Limb (tissue), 2 donors: ENCODE measurements at regions not wholly inside any gene's neighbourhood (a gene's known extent, or its start where the extent isn't known, plus 50 kb on each side); places are given as distances from the start of the nearest gene placed in this dataset.
"Not testable (repeated sequence)": the region's sequence is repeated elsewhere in the genome, so short reads cannot be mapped to it uniquely, and the experiment has no call there.

ENCODE experiments used
- DNase-seq, 2 donors: peaks; one replicate each; pipeline ENCODE4 v3.0.0-alpha.2; 2016; ENCODE audit errors: extremely low spot score in 2 of 2

DNA sequence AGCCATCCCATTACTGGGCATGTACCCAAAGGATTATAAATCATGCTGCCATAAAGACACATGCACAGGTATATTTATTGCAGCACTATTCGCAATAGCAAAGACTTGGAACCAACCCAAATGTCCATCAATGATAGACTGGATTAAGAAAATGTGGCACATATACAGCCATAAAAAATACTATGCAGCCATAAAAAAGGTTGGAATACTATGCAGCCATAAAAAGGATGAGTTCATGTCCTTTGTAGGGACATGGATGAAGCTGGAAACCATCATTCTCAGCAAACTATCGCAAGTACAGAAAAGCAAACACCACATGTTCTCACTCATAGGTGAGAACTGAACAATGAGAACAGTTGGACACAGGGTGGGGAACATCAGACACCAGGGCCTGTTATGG is 151.5 kb downstream of the PLK2 start:
- DNase-seq: not testable (repeated sequence)

DNA sequence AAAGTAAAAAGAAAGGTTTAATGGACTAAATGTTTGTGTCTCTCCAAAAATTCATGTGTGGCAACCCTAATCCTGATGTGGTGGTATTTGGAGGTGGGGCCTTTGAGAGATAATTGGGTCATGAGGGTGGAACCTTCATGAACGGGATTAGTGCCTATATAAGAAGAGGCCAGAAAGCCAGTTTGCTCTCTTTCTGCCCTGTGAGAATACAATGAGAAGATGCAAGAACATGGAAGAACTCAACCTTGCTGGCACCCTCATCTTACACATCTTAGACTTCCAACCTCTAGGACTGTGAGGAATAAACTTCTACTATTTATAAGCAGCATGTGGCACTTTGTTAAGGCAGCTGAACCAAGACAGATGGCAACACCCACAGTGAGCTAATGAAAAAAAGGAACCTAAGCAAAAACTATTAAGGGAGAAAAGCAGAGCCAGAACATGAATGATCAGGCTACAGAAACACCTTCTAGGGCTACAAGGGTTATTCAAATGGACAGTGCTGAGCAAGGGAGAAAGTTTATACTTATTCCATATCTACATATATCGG is 159.5 kb downstream of the PLK2 start:
- no peak for DNase-seq

DNA sequence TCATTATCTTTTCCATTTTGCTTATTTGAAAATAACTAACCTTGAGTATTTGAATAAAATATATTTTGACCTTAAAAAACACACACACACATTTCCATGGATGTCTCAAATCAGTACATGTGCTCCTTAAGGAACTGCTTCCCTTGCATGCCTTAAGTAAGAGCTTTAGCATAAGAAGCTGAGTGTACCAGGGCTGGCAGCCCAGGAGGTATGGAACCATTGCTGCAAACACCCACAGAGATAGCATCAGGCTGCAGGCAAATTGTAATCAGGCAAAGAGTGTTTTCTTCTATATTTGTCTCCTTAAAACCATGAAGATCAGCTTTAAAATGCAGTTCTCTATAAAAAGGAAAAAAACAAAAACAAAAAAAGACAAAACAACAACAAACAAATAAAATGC is 160.6 kb downstream of the PLK2 start:
- DNase-seq: no peak

DNA sequence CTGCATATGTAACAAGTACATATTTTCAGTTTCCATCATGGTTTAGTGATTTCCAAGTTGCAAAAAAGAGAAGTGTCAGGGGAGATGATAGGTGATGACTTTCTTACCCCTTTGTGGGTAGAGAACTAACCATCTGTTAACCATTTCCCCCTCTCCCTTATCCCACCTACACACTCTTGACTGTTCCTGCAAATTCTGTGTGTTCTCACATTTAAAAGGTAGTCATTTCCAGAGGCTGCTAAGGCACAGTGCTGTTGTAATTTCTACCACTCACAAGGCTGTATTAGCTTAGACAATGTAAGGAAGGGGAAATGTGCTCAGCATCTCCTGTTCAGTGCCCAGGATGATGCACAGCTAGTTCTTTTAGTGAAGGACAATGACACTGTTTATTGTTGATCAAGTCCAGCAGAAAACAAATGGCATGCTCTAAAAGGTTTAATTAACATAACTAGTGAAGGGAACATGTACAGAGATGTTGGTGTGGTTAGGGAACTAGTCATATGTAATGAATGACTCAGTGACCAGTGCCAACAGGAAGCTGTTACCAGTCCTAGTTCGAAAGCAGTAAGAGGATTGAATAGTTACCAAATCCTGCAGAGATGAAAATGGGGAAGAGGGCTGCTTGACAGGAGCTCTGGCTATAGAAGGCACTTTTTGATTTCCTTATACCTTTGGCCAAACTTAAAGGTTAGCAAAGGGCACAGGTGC is 165.1 kb downstream of the PLK2 start:
- DNase-seq: no peak

DNA sequence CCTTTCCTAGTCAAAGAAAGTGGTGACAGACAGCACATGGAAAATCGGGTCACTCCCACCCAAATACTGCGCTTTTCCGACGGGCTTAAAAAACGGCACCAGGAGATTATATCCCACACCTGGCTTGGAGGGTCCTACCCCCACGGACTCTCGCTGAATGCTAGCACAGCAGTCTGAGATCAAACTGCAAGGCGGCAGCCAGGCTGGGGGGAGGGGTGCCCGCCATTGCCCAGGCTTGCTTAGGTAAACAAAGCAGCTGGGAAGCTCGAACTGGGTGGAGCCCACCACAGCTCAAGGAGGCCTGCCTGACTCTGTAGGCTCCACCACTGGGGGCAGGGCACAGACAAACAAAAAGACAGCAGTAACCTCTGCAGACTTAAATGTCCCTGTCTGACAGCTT is 171.6 kb downstream of the PLK2 start:
- DNase-seq: not testable (repeated sequence)

DNA sequence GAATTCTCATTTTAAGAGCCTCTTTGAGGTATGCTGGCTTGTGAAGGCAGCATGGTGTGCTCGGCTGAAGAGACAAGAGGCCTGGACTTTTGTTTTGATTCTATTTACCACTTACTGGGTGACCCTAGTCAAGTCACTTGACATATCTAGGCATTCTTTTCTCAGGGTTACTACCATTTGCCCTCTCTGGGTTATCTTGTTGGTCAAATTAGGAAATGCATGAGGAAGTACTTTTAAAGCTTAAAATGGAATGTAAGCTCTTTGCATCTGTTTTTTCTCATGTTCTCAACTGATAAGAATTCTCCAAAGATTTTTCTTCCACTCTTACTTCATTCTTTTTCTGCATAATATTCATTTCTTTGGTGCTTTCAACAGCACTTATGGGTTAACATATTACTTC is 173.1 kb downstream of the PLK2 start:
- no peak for DNase-seq

DNA sequence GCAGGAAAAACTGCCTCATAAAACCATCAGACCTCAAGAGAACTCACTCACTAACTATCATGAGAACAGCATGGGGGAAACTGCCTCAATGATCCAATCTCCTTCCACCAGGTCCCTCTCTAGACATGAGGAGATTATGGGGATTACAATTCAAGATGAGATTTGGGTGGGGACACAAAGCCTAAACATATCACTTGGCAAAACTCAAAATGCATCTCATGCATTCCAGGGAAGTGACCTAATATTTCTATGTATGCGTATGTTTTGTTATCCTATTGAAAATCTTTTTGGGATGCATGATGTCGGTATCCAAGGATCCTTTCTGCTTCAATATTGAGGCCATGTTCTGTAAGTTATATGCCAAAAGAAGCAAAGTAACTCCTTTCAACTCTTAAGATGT is 174.0 kb downstream of the PLK2 start:
- DNase-seq: no peak

DNA sequence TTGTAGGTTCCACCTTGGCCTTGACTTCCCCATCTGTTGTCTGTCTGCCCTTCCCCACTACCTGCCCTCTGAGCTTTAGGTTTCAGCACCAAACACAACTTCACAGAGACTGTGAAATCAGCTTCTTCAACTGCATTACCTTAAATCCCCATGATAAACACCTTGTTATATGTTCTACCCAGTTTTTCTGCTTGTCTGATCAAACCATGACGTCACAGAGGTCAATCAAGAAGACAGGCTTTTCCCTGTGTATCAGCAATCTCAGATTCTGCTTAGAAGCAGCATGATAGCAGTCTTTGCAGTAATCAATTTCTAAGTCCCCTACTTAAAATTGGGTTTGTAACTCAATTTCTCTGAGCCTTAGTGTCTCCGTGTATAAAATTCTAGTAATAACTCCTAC is 175.0 kb downstream of the PLK2 start:
- no peak for DNase-seq

DNA sequence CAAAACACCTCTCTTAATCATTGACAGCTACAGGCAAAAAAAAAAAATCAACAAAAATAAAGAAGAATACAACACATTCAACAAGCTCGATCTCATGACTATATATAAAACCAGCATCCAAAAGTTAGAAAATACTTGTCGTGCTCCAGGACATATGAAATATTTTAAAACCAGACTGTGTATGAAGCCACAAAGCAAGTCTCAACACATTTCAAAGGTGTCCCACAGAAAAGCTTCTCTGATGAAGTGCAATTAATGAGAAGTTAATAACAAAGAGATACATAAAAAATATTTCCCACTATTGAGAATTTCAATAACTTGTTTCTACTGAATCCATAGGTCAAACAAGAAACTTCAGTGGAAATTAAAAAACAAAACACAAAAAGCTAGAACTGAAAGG is 178.7 kb downstream of the PLK2 start:
- no peak for DNase-seq

DNA sequence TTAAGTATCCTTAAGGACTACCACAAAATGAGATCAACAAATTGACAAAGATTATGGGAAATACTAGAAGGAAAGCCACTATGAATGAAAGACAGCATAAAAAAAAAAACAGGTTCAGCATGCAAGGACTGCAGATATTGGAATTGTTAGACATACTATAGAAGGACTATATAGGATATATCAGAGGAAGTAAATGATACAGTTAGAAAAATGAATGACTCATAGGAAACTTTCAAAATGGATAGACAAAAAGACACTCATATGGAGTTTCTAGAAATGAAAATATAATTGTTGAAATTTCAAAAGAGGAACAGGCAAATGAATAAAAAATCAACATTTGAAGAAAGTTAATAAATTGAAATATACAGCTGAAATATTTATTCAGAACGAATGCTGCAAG is 180.6 kb downstream of the PLK2 start:
- no peak for DNase-seq

DNA sequence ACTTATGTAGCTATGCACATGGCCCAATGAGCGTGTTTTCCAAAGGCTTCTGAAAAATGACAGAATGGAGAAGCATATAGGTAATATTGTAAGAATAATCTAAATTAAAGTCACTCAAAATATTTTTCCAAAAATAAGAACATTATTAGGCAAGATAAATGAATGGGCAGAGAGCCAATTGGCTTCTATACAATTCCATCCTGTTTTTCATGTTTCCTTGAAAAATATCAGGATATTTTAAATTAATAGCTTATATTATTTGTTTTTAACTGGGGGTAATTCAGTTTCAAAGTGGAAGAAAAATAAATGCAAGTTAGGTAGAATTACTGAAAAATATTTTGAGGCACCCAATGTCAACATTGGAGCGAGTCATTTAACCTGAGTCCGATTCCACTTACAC is 183.5 kb downstream of the PLK2 start:
- DNase-seq: no peak

DNA sequence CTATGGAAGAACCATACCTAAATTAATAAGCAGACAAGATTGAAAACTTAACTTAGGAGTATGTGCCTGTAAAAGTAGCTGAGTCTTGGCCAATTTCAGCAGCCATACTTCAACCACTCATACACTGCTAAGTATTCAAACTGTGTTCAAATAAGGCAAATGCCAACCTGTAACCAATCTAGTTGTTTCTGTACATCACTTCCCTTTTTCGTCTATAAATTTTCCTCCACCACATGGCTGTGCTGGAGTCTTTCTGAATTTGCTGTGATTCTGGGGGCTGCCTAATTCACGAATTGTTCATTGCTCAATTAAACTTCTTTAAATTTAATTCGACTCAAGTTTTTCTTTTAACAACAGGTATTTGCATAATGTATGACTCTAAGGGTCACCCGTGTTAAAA is 184.4 kb downstream of the PLK2 start:
- DNase-seq: no peak

DNA sequence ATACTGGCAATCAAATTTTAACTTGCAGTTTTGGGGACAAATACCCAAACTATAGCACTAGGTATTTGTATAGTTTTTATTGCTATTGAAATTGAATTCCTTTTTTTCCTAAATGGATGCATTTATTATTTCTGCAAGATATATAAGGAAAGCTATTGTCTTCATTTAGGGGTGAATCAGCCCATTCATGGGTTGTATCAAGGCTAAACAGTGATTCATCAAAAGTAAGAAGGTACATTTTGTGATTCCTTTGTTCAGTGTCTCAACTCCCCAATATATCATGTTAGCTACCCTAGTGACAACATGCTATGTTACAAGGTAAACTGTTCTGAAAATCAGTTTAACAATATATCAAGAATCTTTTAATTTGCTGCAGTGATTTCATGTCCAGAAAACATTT is 185.7 kb downstream of the PLK2 start:
- no peak for DNase-seq

DNA sequence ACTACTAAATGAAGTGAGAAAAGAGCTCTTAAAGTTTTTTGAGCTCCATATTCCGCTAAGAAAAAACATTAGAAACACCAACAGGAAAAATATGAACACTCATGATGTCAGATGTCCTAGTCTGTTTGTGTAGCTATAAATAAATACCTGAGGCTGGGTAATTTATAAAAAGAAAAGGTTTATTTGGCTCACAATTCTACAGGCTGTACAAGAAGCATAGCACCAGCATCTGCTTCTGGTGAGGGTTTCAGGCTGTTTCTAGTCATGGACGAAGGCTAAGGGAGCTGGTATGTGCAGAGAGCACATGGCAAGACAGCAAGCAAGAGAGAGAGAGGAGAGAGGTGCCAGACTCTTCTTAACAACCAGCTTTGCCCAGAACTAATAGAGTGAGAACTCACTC is 186.2 kb downstream of the PLK2 start:
- DNase-seq: no peak

DNA sequence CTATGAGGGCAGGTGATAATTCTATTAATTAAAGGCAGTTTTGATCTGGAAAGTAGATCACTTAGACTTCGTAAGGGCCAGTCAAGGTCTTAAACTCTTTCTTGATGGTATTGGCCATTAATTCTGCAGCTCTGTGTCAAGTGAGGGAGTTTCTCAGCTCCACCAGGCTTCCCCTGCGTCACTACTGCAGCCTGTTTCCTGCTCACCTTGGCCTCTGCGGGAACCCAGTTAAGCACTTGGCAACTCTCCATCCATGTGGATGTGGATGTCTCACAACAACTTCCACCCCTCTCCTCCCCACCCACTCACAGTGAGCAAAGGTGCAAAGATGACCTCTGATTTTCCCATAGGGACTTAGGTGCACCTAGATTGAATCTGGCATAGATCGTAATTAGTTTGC is 191.6 kb downstream of the PLK2 start:
- no peak for DNase-seq

DNA sequence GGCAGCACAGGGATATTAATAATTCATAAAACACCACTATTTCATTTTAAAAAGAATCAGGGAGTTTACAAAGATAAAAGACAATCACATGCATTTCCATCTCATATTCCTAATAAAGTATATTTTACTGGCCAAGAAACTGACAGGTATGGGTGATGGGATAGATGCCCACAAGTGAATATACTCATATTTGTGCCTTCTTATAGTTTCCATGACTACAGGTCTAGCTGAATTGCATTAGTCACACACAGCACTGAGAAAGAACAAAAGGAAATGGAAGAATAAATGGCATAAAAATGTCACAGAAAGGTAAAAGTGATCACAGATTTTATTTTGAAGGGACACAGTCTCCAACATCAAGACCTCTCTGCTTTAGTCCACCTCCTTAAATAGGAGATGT is 193.5 kb downstream of the PLK2 start:
- DNase-seq: no peak

DNA sequence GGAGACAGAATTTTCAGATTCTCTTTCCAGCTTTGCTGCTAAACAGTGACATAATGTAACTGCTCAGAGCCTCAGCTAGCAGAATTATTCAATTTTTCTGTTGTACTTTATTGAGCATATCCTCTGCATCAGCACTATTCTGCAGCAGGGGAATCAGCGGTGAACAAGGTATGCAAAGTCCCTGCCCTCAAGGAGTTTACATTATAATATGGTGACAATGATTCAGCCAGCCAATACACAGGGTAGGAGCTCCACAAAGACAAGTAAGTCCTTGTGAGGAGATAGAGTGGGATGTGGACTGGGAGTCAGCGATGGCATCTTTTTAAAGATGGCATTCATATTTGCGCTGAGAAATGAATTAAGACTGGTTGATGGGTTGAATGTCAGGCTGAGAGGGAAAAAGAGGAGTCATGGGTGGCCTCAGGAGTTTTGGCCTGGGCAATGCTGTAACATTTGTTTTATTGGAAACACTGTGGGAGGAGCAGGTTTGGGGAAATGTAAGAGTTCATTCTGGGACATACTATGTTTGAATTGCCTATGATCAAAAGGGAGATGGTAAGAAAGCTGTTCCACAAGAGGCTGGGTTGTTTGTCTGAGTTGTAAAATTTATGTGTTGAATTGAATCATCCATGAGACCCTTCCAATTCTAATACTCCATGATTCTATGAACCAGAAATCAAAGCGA is 194.5 kb downstream of the PLK2 start:
- no peak for DNase-seq

DNA sequence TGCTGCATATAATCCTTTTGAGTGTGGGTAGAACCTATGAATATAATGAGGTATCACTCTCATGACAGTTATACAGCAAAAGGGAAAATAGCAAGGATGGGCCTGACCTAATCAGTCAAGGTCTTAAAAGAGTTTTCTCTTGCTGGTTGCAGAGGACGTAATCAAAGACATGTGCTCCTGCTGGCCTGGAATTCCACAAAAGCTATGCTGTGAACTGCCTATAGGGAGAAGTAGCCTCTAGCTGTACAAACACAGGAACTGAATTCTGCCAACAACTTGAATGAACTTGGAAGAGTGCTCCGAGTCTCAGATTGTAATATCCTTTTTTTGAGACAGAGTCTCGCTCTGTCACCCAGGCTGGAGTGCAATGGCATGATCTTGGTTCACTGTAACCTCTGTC is 195.6 kb downstream of the PLK2 start:
- peak in 1 of 2 donors; percentile 46 for DNase-seq

DNA sequence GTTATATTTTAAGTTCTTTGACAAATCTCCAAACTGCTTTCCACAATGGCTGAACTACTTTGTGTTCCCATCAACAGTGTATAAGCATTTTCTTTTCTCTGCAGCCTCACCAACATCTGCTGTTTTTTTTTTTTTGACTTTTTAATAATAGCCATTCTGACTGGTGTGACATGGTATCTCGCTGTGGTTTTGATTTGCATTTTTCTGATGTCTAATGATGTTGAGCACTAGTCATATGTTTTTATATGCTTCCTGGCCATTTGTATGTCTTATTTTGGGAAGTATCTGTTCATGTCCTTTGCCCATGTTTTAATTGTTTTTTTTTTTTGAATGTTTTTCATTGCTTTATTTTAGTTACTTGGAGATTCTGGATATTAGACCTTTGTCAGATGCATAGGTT is 196.6 kb downstream of the PLK2 start:
- no peak for DNase-seq

DNA sequence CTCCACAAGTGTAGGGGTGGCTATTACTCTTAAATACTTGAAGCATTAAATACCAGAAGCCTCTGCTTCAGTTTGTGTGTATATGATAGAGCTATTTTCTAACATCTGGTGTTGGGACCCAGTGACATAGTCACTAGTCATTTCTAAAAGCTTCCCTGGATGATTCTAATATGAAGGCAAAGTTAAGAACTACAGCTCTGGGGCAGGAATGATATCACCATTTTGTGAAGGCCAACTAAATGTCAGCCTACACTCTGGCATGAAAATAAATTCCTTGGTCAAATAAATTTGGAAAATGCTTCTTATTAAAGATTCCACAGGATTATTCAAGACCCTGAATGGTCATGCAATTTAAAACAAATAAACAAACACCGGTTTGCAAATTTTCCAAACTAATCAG is 197.7 kb downstream of the PLK2 start:
- no peak for DNase-seq

DNA sequence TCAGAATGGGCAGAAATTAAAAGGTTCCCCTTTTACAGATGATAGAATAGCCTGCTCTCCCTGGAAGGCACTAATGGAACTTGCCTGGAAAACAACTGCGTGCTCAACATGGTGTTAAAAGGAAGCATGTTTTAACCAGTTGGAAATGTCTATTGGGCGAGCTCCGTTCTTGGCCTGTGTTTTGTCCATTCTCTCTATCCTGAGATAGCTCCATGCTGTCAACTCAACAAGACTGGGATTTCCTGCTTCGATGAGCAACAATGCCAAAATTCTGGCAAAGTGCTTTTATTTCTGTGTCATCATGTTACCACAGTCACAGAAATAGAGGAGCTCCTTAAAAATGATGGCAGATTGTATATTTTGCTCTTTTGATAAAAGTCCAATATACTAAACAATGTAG is 198.3 kb downstream of the PLK2 start:
- no peak for DNase-seq

DNA sequence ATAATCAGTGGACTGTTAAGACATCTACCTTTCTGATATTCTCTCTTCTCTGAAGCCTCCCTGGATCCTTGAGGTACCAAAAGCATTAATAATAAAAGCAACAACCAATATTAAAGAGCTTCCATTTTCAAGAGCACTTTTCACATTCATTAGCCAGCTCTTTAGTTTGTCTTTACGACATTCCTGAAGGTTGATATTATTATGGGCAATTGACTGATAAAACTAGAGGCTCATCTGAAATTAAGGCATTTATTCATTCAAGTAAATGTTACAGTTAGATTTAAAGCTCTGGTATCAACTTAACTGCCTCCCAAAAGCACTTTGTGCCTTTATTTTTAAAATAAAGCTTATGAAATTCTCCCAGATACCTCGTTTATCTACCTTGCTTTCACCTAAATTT is 199.6 kb downstream of the PLK2 start:
- no peak for DNase-seq

DNA sequence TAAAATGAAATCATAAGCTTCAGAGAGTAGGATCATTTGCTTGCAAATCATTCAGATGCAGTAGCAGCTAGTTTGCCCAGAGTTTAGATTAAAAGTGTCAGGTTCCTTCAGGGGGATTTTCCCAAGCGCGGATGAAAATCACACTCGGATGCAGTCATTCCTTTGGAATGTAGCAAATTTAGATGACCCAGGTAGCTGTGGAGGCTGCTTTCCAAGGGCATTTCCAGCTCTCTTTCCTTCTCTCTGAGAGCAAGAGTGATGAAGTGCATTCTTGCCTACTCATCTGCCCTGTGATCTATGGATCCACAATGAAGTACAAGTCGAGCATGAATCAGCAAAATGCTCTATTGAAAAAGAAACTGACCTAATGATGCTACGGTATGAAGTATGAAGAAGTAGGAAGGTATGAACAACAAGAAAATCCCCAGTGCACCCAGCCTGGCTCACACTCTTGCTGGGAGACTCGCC is 200.2 kb downstream of the PLK2 start:
- DNase-seq: no peak
